HG02870 (cell line): ENCODE measurements at regions not wholly inside any gene's neighbourhood (a gene's known extent, or its start where the extent isn't known, plus 50 kb on each side); places are given as distances from the start of the nearest gene placed in this dataset.
"Not testable (repeated sequence)": the region's sequence is repeated elsewhere in the genome, so short reads cannot be mapped to it uniquely, and the experiment has no call there.

ENCODE experiments used
- ATAC-seq: cut with Tn5 transposase; IDR thresholded peaks from one replicate; pipeline ENCODE4 v1.9.1; 2021; ENCODE audit warnings: mild to moderate bottlenecking, moderate library complexity; ENCODE audit not compliant: unreplicated experiment

- ATAC-seq: not testable (repeated sequence)
Measured at GRCh38 chr2:87452193-87452592, 295.7 kb upstream of the PLGLB2 start.

DNA sequence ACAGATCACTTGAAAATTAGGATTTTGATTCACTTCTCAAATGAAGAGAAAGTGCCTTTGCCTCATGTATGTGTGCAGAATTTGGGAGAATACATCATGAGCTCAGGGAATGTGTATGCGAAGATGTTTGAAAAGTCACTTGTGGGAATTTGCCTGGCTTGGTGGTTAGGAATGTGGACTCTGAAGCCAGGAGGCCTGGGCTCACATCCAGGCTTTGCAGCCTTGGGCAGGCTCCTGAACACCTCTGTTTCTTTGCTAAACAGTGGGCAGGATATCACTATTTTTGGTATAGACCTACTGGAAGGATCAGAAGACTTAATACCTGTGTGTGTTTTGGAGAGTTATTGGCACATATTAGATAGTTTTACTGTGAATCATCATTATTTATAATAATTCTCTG lies 295.0 kb upstream of the PLGLB2 start:
- not testable (repeated sequence) for ATAC-seq

- ATAC-seq: not testable (repeated sequence)
Measured at GRCh38 chr2:87453965-87454364, 293.9 kb upstream of the PLGLB2 start.

DNA sequence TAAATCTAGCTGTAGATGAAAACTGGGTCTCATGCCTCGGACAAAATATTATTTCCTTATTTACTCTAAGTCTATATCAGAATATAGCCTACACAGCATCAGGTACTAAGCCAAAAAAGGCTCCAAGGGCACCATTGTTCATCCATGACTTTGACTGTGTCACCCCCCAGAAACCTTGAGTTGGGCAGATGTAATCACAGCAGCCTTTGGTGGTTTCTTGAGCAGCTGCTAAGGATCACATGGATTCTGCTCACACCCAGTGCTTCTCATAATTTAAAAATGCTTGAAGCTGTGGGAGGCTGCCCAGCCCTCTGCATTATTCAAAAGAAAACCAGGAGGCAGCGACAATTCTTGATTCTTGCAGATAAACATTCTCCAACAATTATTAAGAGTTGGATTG lies 293.5 kb upstream of the PLGLB2 start:
- ATAC-seq: not testable (repeated sequence)

DNA sequence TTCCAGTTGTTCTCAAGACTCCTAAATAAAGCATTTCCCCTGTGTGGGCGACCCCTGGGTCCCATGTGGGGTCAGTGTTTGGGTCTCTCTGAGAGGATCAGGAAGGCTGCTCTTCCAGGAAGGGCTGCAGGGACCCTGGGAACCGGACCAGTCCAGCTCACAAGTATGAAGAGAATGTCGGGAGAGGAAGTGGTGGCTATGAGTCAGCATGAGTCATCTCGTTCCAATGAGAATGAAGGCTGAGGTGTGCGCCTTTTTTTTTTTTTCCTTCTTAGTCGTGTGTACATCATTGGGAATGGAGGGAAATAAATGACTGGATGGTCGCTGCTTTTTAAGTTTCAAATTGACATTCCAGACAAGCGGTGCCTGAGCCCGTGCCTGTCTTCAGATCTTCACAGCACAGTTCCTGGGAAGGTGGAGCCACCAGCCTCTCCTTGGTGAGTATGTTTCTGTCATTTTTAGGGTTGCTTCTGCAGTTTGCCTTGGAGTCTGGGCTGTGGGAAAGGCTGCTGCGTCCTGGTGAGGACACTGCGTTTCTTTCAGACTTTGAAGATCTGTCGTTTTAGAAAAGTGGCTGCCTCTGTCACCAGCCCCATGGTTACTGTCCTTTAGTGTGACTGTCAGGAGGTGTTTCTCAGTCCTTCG lies 292.6 kb upstream of the PLGLB2 start:
- peak; percentile 42 for ATAC-seq

GRCh38 chr2:87455854-87456249 lies 292.0 kb upstream of the PLGLB2 start:
- peak; percentile 22 for ATAC-seq

DNA sequence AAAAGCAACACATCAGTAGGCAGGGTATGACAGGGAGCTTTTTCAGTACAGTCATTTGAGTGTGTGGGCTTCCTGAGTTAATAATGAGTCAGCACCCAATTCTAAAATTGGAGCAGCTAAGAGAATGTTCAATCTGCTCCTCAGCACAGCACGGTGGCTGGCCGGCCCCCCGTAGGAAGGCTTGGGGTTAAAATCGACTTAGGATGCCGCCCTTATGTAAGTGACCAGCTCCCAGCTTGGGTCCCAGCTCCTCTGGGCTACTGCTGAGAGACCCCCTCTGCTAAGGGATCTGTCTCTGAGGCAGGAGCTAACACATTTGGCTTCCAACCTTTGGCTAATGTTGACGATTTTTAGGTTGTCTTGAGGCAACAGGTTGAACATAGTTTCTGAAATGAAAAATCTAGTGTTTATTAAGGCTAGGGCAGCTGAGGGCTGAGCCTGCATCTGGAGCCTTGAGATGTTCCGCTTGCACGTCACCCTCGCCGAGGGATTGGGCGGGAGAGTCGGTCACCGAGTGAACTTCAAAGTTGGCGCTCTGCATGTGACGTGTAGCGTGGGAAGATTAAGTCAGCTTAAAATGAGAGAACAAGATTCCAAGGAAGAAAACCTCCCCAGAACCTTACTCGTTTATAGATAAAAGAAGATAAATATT lies 291.3 kb upstream of the PLGLB2 start:
- ATAC-seq: peak; percentile 79

GRCh38 chr2:87457129-87457499 lies 290.8 kb upstream of the PLGLB2 start:
- ATAC-seq: not testable (repeated sequence)

DNA sequence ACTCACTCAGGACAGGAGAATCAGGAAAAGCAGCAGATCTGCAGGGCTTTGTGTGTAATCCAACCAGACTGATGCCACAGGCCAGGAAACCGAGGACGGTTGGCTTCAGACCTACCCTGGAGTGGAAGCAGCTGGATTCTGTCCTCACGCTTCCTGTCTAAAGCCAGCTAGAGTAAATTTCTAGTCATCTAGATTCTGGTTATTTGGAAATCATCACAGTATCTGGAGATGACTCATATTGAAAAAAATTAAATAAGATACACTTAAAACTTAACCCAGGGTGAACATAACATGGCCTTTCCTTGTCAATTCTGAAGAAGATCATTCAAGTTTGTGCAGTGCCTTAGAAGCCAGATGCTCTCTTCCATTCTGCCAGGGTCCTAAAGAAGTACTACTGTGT lies 288.9 kb upstream of the PLGLB2 start:
- ATAC-seq: not testable (repeated sequence)

- not testable (repeated sequence) for ATAC-seq
Measured at GRCh38 chr2:87460104-87460503, 287.8 kb upstream of the PLGLB2 start.

DNA sequence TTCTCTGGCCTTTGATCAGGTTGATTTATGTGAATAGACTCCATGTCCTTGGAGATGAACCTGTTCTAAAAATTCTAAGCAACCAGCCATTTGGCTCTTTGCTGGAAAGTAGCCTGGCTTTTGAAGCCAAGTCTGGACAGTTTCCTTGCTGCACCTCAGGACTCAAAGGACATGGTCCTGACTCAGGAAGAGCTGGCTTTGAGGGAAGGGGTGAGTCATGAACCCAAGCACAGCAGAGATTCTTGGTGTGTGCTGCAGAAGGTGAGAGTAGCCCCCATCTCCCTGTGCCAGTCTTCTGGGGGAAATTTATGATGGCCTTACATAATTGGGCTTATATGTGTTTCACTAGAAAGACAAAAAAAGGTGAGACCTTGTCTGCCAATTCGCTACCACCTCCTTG lies 287.2 kb upstream of the PLGLB2 start:
- not testable (repeated sequence) for ATAC-seq

DNA sequence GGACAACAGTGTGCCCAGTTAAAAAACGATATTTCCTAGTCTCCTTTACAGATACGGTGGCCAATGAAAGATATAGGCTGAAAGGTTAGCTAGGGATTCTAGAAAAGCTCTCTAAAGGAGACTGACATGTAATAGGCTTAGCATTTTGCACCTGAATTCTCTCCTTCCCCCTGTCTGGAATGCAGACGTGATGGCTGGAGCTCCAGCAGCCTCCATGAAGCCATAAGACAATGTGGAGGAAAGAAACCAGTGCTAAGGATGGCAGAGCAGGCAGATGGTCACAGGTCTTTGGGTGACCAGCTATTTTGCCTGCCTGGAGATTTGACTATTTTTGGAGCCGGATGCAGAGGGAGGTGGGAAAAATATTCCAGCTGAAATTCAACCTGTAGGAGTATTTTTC lies 286.2 kb upstream of the PLGLB2 start:
- not testable (repeated sequence) for ATAC-seq

GRCh38 chr2:87464219-87464618 lies 283.7 kb upstream of the PLGLB2 start:
- not testable (repeated sequence) for ATAC-seq

DNA sequence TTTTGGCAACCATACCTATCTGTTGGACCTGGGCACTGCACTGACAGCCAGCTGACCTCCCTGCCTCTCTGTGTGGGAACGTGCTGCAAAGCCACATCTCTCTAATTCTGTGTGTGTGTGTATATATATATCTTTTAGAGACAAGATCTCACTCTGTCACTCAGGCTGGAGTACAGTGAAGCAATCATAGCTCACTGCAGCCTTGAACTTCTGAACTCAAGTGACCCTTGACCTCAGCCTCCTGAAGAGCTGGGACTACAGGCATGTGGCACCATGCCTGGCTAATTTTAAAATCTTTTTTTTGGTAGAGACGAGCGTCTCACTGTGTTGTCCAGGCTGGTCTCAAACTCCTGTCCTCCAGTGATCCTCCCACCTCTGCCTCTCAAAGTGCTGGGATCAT lies 282.2 kb upstream of the PLGLB2 start:
- ATAC-seq: not testable (repeated sequence)

DNA sequence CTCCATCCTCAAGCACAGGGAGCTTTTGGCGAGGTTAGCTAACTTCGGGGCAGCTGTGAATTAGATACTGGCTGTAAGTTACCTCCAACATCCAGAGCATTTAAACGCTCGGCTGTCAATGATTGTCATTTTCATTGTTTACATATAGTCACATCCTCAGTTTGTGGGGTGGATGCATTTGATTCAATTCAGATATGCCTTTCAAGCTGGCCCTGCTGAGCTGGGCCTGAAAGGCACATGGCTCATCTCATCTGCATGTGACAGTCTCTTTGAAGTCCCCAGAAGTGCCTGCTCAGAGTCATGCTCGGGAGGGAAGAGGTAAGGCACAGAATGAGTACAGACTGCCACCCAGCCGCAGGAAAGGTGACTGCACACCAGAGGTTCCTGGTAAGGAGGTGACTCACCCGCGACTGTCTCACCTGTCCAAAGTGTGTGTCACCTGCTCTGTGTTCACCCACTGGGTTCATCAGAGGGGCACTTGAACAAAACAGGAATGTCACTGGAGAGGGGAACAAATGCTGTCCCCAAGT lies 281.2 kb upstream of the PLGLB2 start:
- peak; percentile 63 for ATAC-seq

- not testable (repeated sequence) for ATAC-seq
Measured at GRCh38 chr2:87468429-87468981, 279.4 kb upstream of the PLGLB2 start.

DNA sequence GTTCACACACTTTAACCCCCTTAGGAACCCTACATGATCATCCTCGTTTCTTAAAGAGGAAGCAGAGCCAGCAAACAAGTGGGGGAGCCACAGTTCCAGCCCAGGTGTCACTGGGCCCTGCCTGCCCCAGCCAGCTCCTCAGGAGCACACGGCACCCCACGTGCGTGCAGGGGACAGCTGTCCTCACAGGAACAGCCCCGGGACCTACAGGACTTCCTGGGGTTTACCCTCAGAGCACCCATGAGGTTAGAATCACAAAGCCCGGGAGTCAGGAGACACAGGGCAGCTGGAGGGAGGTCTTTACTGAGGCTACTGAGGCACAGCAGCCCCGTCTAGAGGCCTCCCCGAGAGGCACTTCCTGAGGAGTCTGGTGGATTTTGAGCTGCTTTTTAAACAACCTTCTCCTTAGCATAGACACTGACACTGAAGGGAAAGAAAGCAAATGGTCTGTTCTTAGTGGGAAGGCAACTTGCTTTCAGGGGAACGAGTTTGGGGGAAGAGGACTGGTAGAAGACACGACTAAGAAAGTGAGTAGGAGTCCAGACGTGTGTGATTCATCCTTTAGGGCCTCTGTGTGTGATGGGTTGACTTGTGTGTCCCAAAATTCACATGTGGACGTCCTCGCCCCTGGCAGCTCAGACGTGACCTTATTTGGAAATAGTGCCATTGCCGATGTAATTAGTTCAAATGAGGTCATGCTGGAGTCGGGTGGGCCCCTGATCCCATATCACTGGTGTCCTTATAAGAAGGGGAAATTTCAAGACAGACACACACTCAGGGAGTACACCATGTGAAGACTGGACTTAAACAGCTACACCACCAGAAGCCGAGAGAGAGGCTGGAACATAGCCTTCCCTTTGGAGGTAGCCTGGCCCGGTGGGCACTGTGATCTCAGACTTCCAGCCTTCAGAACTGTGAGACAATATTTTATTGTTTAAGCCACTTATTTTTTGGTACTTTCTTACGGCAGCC lies 278.4 kb upstream of the PLGLB2 start:
- ATAC-seq: peak; percentile 33

DNA sequence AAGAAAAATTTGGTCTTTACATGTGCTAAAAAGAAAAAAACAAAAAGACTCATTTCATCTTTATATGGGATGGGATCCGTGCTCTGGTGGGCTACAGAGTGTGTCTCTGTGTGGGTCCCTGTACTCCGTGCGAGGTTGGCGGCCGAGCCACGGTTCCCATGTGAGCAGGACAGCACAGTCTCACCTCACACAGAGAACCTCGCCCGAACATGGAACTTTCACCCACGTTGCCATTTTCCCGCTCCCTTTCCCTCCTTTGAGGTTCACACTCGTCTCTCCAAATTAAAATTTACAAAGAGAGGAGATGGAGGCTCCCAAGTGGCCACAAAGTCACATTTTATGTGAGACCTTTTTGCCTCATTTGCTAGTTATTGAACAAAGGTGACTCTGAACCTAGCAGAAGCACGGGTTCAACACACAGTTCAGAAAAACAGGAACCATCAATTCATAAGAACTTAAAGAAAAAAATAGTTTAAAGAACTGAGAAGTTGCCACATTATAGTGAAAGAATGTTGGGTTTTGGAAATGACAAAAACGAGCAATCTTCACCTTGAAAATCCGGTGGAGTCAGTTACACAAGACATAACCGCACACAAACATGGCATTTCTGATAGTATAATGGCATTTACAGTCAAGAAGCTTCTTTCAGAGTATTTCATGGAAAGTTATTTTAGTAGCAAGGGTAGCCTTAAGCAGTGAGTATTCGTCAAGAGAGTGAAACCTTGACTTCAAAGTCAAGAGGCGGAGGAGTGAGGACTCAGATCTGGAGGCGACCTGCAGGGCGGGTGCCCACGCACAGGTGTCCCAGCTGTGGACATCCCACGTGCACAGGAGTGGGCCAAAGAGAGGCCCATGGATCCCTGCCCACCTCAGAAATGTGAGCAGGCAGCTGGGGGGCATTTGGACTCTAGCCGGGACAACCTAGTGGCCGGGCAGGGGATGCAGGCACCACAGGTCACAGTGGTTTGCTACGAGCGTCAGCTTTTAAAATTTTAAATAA lies 277.2 kb upstream of the PLGLB2 start:
- peak; percentile 43 for ATAC-seq

GRCh38 chr2:87471478-87471877 lies 276.4 kb upstream of the PLGLB2 start:
- not testable (repeated sequence) for ATAC-seq
